ENCODE measurements at regions not wholly inside any gene's neighbourhood (a gene's known extent, or its start where the extent isn't known, plus 50 kb on each side); places are given as distances from the start of the nearest gene placed in this dataset.

- no peak for TF ChIP-seq CTCF (IDR thresholded peaks at IDR 0.05 in 2 of 3, conservative IDR thresholded peaks at IDR 0.05 in 1 of 3; ENCODE audit: control insufficient read depth in 2 of 3, extremely low read depth in 1 of 3, insufficient read depth in 1 of 3, low read depth in 3 of 3, low read length in 3 of 3)
- TF ChIP-seq POLR2A (IDR thresholded peaks at IDR 0.05; ENCODE audit: low read depth, low read length) = no peak
- TF ChIP-seq PML (IDR thresholded peaks at IDR 0.05; ENCODE audit: low read length) = no peak
- no peak for TF ChIP-seq POLR2AphosphoS5 (IDR thresholded peaks at IDR 0.05; ENCODE audit: low read length)
- no peak for TF ChIP-seq BCLAF1 (IDR thresholded peaks at IDR 0.05)
- TF ChIP-seq BRCA1 (IDR thresholded peaks at IDR 0.05; ENCODE audit: low read depth, low read length) = no peak
- TF ChIP-seq CHD2 (IDR thresholded peaks at IDR 0.05; ENCODE audit: borderline replicate concordance, low read depth, low read length) = no peak
Measured at GRCh38 chr11:97428247-97428790, 1038.5 kb downstream of the JRKL start.

Measured in GM12878 (cell line).